GM12874 (cell line): ENCODE measurements at regions not wholly inside any gene's neighbourhood (a gene's known extent, or its start where the extent isn't known, plus 50 kb on each side); places are given as distances from the start of the nearest gene placed in this dataset.

Experiments
- TF ChIP-seq, protein P1 (sequence below): IDR thresholded peaks from 2 replicates; pipeline ENCODE4 v1.5.1; 2011; ENCODE audit warnings: low read depth, mild to moderate bottlenecking, control low read depth, low read length, moderate library complexity; ENCODE audit not compliant: insufficient read depth

DNA sequence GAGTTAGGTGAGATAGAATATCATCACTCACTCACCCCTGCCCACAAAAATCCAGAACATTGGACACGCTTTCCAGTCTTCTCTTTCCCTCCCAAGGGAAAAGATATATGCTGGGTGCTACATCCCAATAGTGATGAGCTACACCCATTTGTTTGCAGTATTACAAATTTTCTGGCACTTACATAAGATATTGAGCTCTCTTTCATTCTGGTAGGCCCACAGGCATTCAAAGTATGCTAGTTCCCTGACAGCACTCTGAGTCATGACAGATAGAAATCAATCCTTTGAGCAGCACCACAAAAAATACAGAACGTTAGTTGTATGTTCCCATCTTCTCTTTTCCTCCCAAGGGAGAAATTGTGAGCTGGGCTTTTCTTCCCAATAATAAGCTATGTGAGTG lies 477.6 kb upstream of the GRID2 start:
- TF ChIP-seq, protein P1, sequence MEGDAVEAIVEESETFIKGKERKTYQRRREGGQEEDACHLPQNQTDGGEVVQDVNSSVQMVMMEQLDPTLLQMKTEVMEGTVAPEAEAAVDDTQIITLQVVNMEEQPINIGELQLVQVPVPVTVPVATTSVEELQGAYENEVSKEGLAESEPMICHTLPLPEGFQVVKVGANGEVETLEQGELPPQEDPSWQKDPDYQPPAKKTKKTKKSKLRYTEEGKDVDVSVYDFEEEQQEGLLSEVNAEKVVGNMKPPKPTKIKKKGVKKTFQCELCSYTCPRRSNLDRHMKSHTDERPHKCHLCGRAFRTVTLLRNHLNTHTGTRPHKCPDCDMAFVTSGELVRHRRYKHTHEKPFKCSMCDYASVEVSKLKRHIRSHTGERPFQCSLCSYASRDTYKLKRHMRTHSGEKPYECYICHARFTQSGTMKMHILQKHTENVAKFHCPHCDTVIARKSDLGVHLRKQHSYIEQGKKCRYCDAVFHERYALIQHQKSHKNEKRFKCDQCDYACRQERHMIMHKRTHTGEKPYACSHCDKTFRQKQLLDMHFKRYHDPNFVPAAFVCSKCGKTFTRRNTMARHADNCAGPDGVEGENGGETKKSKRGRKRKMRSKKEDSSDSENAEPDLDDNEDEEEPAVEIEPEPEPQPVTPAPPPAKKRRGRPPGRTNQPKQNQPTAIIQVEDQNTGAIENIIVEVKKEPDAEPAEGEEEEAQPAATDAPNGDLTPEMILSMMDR: no peak

DNA sequence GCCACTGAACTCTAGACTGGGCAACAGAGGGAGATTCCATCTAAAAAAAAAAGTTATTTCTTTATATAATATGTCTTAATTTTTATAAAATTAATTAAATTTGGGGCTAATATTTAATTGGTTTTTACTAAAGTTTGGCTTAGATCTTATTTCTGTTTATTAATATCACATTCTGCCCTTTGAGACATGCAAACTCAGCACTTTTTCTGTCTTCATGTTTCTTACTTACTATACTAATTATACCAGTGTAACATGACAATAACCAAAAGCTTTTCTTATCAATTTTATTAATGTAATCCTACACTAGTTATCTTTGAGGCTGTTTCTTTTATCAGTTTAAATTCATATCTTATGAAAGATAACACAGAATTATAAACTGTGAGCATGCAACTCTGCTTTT lies 475.9 kb upstream of the GRID2 start:
- TF ChIP-seq, protein P1: no peak

DNA sequence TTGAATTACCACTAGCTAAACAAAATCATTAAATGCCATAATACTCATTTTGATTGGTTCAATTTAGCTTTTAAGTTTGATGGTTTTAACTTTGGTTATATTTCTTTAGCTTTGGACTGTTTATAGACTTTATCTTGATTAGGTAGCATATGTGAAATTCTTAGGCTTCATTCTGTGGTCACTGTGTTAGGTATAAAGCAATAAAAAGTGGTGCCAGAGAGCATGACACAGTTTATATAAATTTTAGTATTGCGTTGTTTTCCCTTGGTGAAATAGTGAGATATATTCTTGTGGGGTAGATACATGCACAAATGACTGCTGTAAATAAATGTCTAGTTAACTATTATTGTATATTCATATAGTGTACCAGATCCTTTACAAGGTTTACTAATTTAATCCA lies 474.2 kb upstream of the GRID2 start:
- TF ChIP-seq, protein P1: no peak

DNA sequence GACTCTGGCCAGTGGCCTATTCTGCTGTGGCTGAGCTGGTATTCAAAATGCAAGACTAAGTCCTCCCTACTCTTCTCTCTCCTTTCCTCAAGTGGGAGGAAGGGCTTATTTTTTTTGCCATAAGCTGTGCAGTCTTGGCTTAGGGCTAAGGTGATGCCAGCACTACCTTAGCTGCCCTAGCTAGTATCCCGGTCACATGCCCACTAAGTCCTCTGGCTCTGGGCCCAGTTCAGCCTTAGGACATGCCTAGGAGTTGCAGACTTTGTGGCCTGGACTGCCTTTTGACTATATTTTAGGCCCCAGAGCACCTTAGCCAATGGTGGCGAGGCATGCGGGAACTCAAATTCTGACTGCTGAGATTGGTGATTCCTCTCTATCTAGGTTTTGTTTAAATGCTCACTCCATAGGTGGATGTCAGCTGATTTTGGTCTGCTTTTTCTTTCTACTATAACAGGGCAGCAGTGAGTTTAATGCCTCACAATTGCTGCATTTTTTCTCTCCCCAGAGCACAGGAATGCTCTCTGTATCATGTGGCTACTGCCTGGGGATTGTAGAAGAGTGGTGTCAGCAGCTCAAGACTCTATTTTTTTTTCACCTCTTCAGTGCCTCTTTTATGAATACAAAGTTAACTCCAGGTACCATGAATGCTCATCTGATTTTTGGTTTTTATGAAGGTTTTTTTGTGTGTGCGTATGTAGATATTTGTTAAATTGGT lies 472.9 kb upstream of the GRID2 start:
- TF ChIP-seq, protein P1: no peak

DNA sequence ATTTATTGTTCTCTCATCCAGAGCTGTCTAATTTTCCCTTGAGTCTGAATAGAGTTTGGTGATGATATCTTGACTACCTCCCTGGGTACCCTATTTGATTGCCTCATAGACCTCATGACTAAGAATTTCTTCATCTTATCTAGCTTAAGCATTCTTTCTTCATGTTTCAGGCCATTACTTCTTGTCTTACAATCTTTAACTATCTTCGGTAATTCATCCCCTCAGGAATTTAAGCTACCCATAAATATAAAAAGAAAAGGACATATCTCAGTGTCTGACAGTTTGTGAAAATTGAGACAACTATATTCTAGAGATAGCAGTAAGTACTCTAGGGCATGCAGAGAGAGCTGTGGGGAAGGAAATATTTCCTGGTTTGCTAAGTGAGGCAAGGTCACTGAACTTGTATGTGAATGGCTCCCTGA lies 466.1 kb upstream of the GRID2 start:
- TF ChIP-seq, protein P1: no peak

DNA sequence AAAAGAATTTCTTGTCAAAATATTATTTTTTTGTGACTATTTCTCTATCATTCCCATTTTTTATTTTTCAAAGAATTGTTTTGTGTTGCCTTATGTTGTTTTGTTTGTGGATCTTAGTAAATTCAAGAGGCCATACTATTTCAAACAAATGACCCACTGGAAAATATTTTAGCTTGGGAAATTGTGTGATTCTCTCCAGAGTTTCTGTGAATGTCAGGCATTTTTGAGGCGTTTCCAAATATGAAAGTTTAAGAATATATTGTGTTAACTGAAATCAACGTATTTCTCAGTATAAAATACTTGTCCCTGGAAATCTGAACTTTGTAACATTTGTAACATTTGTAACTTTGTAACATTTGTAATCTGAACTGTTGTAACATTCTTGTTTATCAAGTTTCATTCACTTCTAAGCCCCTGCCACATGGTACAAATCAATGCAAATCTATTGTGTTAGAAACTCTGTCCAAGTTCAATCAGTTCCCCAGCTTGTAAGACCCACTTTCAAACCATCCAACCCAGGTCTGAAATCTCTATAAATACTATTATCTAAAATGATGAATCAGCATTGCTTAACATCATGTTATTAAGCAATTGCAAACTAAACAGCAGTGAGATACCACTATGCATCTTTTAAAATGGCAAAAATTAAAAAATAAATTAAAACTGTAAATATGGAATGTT lies 465.4 kb upstream of the GRID2 start:
- TF ChIP-seq, protein P1: no peak

DNA sequence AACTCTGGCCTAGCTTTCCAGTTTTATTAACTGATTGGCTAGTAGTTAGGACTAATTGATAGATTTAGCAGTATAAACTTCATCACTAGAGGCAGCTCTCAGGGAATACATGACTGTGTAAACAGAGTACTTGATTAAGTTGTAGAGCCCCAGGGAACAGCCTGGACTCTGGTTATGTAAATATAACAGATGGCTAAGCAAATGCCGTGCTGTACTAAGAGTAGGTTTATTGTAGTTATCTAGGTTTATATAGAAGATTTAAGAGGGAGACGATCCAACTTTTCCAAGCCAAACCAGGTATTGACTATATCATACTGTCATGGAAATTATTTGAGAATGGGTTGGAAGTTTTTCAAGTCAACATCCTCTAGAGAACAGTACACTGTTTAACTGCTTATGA lies 463.4 kb upstream of the GRID2 start:
- TF ChIP-seq, protein P1: no peak
